ENCODE measurements at regions not wholly inside any gene's neighbourhood (a gene's known extent, or its start where the extent isn't known, plus 50 kb on each side); places are given as distances from the start of the nearest gene placed in this dataset.

DNA sequence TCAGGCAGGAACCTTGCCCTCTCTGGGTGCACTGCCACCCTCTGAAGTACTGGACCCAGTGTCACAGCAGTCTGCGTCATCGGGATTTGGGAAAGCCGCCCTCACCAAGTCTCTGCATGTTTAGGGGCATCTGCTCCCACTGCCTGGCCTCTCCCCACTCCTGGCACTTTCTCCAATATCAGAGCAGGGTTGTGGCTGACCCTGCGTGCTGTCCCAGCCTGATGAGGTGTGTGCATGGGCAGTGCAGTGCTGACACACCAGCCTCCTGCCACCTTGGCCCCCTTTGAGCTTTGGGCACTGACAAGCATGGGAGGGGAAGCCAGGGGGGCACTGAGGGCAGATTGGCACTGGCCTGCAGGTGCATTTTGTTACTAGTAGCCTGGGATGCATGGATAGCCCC lies 652.5 kb downstream of the GABRG1 start:
- no peak for TF ChIP-seq CTCF (IDR thresholded peaks at IDR 0.05)
- no peak for TF ChIP-seq POLR2A (IDR thresholded peaks at IDR 0.05)
